DND-41 (cell line): ENCODE measurements at regions not wholly inside any gene's neighbourhood (a gene's known extent, or its start where the extent isn't known, plus 50 kb on each side); places are given as distances from the start of the nearest gene placed in this dataset.

Experiments
- CTCF ChIP-seq: IDR thresholded peaks from 2 replicates; pipeline ENCODE4 v1.5.1; 2012; ENCODE audit warnings: borderline replicate concordance, low read length, moderate library complexity, mild to moderate bottlenecking; ENCODE audit not compliant: poor library complexity, severe bottlenecking; ENCODE audit errors: extremely low read depth
- EZH2 ChIP-seq: IDR thresholded peaks from 3 replicates; pipeline ENCODE4 v1.6.1; 2012; ENCODE audit warnings: borderline replicate concordance, low read depth, mild to moderate bottlenecking, moderate library complexity, low read length, inconsistent platforms; ENCODE audit not compliant: severe bottlenecking

GRCh38 chr21:17428484-17428869, 84.4 kb upstream of the CXADR start:
- TF ChIP-seq CTCF = no peak
- TF ChIP-seq EZH2 = no peak
